ENCODE measurements at regions not wholly inside any gene's neighbourhood (a gene's known extent, or its start where the extent isn't known, plus 50 kb on each side); places are given as distances from the start of the nearest gene placed in this dataset.
"Not testable (repeated sequence)": the region's sequence is repeated elsewhere in the genome, so short reads cannot be mapped to it uniquely, and the experiment has no call there.

DNA sequence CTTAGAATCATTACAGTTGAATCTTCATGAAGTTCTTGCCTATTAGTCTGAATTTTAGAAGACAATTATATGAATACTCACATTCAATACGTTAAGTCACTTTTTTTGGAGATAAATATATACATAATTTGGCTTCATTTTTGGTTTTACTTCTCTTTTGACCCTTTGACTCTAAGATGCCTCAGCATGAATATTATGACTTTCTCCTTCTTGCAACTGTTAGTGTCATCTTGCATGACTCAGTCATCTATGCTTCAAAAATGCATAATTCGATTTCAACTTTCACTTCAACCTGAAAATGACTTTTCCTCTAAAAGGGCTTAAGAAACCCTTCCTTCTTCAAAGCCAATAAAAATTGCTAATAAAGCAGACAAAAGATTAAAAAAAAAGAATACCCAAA lies 1427.5 kb downstream of the ADGRL3 start:
- no peak for DNase-seq (ENCODE audit: extremely low read depth, low read depth)
- TF ChIP-seq, protein P1, sequence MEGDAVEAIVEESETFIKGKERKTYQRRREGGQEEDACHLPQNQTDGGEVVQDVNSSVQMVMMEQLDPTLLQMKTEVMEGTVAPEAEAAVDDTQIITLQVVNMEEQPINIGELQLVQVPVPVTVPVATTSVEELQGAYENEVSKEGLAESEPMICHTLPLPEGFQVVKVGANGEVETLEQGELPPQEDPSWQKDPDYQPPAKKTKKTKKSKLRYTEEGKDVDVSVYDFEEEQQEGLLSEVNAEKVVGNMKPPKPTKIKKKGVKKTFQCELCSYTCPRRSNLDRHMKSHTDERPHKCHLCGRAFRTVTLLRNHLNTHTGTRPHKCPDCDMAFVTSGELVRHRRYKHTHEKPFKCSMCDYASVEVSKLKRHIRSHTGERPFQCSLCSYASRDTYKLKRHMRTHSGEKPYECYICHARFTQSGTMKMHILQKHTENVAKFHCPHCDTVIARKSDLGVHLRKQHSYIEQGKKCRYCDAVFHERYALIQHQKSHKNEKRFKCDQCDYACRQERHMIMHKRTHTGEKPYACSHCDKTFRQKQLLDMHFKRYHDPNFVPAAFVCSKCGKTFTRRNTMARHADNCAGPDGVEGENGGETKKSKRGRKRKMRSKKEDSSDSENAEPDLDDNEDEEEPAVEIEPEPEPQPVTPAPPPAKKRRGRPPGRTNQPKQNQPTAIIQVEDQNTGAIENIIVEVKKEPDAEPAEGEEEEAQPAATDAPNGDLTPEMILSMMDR (IDR thresholded peaks at IDR 0.05; ENCODE audit: low read depth, low read length, missing control alignments) = no peak
- H3K4me3 ChIP-seq (replicated peaks; ENCODE audit: low read depth, low read length) = no peak overlapping the region

DNA sequence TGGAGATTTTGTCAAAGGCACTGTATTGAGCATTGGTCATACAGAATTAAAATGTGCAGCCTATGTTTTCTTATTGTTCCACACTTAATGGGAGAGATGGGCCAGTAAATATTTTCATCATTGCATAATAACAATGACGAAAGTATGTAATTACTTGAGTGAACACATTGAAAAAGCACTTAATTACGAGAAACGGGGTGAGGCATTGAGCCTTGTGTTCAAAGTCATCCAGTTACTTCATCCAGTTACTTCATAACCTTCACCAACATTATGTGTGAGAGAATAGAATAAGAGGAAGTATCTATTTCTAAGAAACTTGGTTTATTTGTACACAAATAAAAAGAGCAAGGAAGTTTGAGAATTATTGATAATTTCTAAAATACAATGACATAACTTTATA lies 1427.0 kb downstream of the ADGRL3 start:
- TF ChIP-seq, protein P1 (IDR thresholded peaks at IDR 0.05; ENCODE audit: low read depth, low read length, missing control alignments) = no peak
- no peak for DNase-seq (ENCODE audit: extremely low read depth, low read depth)
- H3K4me3 ChIP-seq (replicated peaks; ENCODE audit: low read depth, low read length) = no peak overlapping the region

DNA sequence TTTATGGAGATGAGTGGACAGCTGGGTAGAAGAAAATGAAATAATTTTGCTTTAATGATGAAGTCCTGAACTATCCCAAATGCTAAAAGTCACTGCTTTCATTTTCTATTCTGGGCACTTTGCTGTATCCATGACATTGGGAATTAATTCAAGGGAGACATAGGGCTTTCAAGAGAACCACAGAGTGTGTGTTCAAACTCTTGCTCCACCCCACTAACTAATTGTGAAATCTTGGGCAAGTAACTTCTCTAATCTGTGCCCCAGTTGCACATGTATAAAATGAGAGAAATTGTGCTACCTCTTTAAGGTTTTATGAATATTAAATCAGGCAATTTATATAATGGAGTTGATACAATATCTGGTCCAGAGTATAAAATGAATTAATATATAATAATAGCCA lies 1422.0 kb downstream of the ADGRL3 start:
- TF ChIP-seq, protein P1 (IDR thresholded peaks at IDR 0.05; ENCODE audit: low read depth, low read length, missing control alignments) = no peak
- DNase-seq (ENCODE audit: extremely low read depth, low read depth) = no peak
- H3K4me3 ChIP-seq (replicated peaks; ENCODE audit: low read depth, low read length) = no peak overlapping the region

DNA sequence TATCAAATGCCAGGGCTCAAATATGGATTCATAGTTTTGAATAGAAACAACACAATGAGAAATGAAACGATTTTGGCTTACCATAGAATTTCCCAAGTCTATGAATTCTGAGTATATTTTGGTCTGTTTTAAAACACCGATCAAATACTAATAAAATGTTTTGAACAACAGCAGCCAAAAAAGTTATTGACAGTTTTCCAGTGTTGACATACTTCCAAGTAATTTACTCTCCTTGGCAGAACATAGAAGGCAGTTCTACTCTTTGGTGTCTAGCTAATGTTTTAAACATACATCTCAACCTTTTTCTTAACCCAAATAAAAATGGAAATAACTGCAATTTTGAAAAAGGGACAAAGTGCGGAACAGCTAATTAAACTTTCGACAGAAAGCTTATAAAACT lies 1419.8 kb downstream of the ADGRL3 start:
- H3K4me3 ChIP-seq (replicated peaks; ENCODE audit: low read depth, low read length) = no peak overlapping the region
- DNase-seq (ENCODE audit: extremely low read depth, low read depth) = no peak
- TF ChIP-seq, protein P1 (IDR thresholded peaks at IDR 0.05; ENCODE audit: low read depth, low read length, missing control alignments) = no peak

DNA sequence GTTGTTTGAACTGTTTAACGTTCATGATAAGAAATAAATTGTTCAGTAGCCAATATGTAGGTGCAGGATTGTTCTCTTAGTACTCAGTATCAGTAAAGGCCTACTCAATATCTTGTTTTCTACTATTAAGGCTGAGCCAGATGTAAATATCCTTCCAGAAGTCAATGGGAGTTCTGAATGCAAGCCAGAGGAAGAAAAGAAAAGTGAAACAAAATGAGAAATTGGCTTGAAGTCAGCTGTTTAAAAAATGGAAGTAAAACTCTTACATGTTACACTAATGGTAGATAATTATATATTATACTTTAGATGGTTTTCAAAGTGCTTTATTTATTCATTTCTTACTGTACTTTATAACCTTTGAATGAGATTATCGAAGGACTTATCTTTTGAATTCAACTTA lies 1417.9 kb downstream of the ADGRL3 start:
- no peak for DNase-seq (ENCODE audit: extremely low read depth, low read depth)
- H3K4me3 ChIP-seq (replicated peaks; ENCODE audit: low read depth, low read length) = no peak overlapping the region
- TF ChIP-seq, protein P1 (IDR thresholded peaks at IDR 0.05; ENCODE audit: low read depth, low read length, missing control alignments) = no peak

DNA sequence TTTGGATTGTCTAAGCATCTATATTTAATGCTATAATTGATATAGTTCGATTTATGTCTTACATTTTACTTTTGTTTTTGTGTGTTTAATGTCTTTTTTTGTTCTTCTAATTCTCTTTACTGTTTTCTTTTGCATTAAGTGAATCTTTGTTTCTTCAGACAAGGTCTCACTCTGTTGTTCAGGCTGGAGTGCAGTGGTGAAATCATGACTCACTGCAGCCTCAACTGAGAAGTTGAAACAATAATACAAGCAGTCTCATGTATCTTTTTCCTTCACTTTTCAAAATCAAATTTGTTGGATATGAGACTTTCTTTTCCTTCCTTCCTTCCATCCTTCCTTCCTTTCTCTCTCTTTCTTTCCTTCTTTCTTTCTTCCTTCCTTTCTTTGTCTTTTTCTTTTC lies 1401.6 kb downstream of the ADGRL3 start:
- TF ChIP-seq, protein P1 (IDR thresholded peaks at IDR 0.05; ENCODE audit: low read depth, low read length, missing control alignments) = no peak
- DNase-seq (ENCODE audit: extremely low read depth, low read depth) = no peak
- no peak overlapping the region for H3K4me3 ChIP-seq (replicated peaks; ENCODE audit: low read depth, low read length)

DNA sequence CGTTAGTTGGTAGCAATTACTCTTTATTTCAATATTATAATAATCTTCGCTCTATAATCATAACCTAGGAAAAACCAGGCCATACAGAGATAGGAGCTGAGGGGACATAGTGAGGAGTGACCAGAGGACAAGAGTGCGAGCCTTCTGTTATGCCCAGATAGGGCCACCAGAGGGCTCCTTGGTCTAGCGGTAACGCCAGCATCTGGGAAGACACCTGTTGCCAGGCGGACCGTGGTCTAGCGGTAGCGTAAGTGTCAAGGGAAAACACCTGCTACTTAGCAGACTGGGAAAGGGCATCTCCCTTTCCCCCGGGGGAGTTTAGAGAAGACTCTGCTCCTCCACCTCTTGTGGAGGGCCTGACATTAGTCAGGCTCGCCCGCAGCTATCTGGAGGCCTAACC lies 1395.1 kb downstream of the ADGRL3 start:
- H3K4me3 ChIP-seq (replicated peaks; ENCODE audit: low read depth, low read length); DNase-seq (ENCODE audit: extremely low read depth, low read depth): not testable (repeated sequence)
